GM19463 (cell line): ENCODE measurements at regions not wholly inside any gene's neighbourhood (a gene's known extent, or its start where the extent isn't known, plus 50 kb on each side); places are given as distances from the start of the nearest gene placed in this dataset.
"Not testable (repeated sequence)": the region's sequence is repeated elsewhere in the genome, so short reads cannot be mapped to it uniquely, and the experiment has no call there.

Source experiments
- ATAC-seq: cut with Tn5 transposase; IDR thresholded peaks from one replicate; pipeline ENCODE4 v1.9.1; 2021; ENCODE audit warnings: mild to moderate bottlenecking, moderate library complexity; ENCODE audit not compliant: unreplicated experiment

DNA sequence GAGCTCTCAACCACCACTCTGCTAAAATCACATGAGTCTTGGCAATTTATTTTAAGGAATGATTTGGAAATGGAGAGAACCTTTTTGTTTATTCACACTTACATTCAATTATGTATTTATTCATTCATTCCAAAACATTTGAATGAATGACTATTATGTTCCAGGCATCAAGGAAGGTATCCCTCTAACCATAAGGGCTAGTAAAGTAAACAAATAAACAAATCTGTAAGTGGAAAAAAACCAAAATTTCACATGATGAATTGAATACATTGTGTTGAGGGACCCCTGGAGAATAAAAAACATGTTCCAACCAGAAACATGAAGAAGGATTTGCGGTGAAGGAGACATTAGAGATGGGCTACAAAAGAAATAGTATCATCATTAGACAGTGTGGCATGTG, 677.8 kb downstream of the TOX3 start:
- ATAC-seq: no peak

DNA sequence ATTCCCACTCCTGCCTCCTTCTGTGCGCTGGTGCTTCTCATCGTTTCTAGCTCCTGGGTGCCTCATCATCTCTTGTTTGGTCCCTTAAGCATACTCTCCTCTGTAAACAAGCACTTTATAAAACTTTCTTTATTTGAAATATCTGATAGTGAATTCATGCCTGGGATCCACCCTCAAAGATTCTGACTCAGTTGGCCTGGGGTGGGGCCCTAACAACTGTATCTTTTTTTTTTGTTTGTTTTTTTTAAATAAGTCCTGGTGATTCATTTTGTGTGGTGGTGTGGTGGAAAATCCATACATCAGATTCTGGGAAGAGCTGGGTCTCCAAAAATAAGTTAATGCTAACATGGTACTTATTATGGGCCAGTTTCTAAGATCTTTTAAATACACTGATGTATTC, 678.3 kb downstream of the TOX3 start:
- no peak for ATAC-seq

DNA sequence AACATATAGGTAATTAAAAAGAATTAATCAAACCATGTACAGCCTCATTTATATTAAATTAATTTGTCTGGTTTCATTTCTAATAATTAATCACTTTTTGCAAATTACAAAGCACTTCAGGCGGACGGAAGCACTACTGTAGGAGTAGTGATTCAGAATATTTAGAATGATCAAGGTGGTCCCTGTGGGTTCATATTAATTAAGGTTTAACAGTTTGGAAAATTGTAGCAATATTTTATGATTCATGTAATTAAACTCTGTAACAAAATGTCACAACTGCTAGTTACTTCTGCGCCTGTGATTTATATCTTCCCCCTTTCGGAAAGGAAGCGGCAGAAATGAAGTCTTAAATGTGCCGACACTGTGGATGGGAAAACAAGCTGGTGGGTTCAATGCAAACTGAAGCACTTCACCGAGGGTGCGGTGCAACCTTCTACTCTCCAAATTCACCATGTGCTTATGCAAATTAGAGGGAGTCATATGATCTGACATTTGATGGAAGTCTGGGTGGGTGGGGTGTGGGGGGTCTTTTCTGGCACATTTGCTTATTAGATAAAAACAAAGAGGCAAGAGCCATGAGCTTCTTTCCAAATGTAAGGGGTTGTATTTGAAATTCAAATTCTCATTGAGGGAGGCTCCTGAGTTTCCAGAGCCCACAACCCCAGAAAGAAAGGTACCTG, 679.4 kb downstream of the TOX3 start:
- no peak for ATAC-seq

DNA sequence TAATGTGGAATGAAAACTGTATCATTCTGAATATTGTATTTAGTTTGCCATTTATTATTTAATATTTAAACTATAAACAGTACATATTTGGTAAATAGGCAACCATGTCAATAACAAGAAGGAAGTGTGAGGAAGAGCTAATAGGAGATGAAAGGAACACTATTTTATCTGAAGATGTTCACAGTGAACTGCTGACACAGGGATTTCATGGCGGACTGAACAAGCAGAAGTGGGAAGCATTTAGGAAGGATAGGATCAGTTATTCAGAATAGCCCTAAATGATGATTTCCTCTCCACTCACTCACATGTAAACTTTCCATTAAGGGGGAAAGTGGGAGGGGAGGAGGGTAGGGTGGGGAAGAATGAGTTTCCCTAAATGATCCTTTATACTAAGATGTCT, 682.4 kb downstream of the TOX3 start:
- no peak for ATAC-seq

DNA sequence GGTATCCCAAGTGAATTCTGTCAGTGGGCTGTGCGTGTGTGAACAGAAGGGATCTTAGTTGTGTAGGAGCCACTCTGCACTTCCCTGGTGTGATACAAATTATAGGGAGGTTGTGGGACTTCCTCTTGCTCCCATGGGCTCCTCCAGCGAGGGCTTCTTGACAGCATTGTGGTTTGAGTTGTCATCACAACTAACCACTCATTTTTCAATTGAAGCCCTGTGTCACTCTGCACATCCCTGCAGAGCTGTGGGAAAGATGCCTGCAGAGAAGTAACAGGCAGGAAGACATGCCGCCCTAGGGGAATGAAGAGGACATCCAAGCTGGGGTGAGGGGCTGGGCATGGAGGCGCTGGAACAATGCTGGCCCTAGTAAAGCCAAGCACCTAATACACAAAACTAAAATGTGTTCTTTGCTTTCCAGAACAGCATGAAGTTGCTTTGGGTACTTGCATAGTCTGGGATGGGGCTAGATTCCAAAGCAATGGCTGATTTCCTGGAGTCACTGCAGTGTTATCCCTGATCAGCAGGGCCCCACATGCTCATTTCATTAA, 692.5 kb downstream of the TOX3 start:
- ATAC-seq: no peak

DNA sequence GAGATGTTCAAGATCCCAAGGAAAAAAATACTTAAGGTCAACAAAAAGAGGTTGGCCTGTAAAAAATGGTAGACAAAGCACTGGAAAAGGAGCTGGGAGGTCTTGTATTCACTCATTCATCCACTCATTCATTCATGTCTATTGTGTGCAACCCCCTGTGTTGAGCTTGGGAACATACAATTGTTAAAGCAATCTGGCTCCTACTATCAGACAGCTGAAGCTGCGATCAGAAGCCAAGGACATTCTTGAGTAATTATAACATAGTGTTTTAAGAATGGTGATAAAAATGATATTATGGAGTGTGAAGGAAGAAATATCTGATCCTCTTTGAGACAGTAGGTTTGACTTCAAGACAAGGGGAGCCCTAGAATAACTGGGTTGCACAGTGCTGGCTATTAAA, 693.4 kb downstream of the TOX3 start:
- ATAC-seq: no peak

DNA sequence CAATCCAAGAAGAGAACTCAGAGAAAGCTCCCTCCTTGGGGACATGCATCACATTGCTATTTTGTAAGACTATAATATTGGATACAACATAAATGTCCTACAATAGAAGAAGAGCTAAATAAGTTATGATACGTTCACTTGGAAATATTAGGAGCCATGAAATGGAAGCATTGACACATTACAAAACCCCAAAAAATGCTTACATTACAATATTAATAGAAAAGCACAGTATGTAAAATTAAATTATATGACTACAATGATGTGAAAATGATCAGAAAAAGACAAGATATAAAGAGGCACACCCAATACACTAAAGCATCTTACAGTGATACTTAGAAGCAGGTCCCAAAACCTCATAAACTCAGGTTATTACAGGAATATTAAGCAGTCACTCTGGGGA, 694.1 kb downstream of the TOX3 start:
- no peak for ATAC-seq

DNA sequence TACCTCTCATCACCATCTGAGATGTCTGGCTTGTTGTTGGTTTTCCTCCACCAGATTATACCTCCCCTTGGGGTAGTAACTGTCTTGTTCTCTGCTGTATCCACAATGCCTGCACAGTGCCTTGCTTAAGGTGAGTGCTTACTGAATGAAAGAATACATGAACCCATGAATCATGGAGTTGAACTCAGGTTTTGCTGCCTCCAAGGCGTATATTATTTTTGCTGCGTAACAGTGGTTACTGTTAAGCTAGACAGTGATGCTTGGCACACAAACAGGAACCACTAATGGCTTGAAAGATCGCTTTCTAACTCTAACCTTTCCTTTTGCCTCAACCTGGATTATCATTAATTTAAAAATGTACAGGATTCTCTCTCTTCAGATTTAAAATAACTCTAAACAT, 695.8 kb downstream of the TOX3 start:
- ATAC-seq: no peak

DNA sequence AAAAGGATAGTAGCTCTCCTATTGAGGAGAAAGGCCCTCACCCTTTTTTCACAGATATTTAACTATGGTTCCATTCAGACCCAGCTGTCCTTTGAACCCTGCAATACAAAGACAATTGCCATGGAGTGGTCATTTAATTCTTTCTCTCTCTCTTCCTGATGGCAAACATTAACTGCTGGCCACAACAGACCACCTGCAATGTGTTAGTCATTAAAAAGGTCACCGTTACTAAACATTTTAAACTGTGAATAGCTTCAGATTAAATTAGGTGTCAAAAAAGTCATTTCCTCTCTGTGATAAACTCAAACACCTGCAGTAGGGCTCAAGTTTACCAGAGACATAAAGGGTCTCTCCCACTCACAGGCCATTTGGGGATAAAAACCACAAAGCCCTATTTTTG, 697.2 kb downstream of the TOX3 start:
- no peak for ATAC-seq

DNA sequence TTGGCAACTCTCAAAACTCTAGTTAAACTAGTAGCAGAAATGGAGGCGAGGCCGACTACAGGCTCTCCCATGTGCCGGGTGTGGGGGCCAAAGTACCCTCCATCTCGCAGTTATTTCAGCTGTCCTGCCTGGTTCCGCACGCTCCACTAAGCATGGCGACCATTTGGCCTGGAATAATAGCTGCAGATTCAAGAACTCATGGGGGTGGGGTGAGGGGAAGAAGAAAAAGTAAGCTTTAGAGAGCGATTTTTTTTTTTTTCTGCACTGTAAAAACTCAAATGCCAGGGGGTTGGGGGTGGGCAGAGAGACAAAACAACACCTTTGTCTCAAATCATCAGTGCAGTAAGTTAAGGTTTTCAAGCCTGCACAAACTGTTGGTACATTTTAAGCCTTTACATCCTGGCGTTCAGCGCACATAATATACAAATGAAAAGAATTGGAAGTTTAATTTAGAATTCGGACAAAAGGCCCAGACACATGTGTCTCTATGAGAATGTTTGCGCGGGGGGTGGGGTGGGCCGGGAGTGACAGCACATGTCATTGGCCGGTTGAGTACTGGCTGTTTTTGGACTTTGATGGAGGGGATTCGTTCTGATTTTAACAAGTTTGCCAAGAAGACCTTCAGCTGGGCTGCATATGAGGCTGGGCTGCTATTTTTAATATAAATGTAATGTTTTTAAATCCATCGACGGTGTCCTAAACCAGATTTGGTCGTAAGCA, 694.7 kb upstream of the SALL1 start:
- ATAC-seq: no peak

DNA sequence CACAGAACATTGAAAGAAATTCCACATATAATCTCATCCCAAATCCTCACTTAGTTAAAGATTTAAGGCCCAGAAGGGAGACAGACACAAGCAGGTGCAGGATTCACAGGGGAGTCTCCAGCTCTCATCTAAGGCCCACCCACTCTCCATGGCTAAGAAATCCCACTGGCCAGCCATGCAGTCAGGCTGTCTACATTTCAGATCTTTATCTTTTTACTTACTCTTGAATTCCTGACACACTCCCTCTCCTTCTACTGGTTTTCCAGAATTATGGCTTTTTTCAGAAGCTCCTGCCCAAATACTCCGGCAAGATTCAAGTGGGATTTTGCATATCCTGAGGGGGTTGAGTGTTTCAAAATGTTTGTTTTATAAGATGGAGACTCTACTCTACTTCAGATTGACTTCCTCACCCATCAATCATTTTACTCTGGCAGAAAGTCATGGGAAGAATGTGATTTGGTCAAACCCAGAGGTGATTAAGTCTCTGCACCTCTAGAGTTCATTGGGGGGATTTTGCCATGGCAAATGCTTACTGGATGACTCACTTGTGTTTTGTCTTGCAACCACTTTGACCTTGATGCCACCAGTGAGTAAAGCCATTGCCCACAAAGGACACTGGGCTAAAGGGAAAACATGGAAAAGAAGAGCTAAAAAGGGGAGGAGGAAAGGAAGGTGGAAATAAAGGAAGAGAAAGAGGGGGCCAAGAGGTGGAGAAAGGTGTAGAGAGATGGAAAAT, 688.8 kb upstream of the SALL1 start:
- ATAC-seq: no peak

DNA sequence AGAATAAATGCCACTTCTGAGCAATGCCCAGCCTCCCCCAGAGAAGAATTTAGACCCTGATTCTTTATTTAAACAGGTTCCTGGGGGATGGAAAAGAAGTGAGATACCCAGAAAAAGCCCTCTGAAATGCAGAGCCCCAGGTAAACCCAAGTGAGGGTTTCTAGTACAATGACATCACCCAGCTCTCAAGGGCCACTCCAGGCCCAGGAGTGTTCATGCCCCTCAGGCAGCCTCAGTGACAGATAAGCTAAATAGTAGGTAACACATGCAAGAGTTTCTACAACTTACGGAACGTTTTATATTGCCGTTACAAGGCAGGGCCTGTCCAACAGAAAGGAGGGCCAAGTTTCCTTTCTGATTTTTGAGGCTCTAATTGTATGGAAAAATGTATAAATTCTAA, 683.7 kb upstream of the SALL1 start:
- no peak for ATAC-seq

DNA sequence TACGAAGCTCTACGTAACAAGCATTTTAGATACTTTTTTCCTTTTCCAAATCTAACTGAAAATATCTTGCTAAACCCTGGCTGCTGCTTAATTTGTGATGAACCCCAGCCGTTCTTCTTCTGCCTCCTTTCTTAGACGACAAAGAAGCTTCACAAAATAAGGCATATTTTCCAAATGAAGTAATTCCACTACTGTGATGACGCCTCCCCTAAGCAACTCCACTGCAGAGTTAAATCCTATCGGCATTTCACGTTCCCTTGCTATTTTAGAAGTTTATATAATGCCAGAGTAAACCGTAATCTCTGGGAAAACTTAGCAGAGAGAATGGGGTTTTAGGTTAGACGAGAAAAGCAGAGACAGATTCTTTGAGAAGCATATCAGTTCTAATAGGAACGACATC, 683.1 kb upstream of the SALL1 start:
- ATAC-seq: no peak

DNA sequence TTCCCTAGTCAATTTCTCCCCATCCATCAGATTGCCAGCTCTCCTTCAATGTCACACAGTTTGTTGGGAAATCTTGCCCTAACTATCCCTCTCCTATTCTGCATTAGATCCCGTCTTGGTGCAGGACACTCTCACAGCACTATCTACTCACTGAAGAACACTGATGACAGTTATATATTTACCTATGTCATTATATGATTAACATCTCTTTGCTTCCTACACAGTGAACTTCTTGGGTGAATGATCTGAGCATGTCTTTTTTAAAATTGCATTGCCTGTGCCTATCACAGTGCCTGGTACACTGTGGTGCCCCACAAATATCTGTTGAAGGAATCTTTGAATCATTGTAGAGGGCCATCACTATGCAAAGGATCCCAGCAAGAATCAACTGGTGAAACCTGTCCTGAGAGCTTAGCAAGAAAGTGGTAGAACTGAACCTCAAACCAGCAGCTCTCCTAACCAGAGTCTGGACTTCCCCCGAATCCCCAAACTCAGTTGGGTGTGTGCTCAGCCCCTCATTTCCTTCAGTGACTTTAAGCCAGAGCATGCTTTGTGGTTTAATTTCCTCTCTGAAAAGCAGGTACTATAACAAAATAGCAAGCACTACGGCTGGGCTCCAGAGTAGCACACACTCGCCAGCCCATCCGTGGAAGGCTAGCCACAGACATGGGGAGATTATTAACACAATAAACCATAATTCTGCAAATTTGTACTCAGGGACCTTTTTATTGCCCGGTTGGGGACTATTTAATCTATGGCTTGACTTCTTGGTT, 680.7 kb upstream of the SALL1 start:
- peak; percentile 63 for ATAC-seq

DNA sequence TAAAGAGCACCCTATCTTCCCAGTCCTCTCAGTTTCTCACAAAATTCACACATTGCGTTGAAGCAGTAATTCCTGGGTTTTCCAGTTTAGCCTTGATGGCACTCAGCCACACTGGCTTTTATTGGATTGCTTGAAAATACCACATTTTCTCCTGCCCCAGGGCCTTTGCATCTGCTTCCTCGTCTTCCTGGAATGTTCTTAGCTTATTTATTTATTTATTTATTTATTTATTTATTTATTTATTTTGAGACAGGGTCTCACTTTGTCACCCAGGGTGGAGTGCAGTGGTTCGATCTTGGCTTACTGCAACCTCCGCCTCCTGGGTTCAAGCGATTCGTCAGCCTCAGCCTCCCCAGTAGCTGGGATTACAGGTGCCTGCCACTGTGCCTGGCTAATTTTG, 680.0 kb upstream of the SALL1 start:
- ATAC-seq: not testable (repeated sequence)

DNA sequence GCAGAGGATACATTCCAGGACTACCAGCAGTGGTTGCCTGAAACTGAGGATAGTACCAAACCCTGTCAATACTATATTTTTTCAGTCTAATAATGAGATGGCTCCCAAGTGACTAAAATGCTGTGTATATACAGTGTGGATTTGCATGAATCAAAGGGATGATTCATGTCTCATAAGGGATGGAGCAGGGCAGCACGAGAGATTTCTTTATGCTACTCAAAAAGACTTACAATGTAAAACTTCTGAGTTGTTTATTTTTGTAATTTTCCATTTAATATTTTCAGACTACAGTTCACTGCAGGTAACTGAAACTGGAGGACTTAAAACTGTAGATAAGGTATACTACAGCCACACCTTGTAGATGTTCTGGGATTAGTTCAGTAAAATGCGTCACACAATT, 674.7 kb upstream of the SALL1 start:
- no peak for ATAC-seq

DNA sequence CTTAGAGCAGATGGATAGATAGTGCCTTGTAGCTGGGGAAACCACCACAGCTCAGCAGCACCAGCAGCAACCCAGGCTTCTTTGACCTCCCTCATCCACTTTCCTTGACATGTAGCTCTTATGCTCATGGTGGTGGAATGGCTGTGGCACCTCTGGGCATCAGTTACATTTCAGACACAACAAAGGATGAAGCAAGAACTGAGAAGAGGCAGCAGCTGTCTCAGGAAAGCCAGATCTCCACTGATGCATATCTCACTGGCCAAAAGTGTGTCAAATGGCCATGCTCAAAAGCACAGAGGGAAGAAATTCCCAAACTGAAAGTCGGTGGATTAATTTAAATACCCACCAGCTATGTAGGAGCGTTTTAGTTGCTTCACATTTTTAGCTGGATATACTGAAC, 671.4 kb upstream of the SALL1 start:
- no peak for ATAC-seq

DNA sequence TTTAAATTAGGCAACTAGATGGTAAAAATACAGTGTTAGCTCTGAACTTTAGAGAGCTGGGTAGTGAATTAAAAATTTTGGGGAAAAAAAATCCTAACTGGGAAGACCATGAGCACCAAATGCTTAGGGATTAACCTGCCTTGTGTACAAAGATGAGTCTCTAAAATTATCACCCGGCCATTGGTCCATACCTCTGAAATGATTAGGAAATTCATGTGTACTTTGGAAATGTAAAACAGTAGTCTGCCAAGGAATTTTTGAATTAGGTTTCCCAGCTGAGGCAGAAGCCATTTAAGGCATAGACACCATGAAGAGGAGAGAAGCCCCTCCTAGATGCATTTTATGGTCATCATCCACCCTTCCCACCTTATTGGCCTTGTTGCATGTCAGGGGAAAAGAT, 670.5 kb upstream of the SALL1 start:
- no peak for ATAC-seq

DNA sequence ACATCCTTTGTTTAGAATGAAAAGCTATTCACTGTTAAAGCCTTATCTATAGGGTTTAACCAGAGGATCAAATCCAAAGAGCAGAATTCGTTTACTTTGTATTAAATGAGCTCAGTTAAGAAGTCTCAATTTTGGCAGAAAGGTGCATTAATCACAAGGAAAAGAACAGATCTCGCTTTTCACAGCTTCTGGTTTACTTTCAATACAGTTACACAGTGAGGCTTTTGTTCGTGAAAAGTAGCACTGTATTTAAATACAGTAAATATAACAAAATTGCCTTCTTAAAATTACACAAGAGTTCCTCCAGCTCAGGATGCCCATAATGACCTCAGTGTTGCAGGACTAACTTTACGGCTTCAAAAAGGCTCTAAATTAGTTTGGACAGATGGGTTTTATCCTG, 669.1 kb upstream of the SALL1 start:
- ATAC-seq: no peak

DNA sequence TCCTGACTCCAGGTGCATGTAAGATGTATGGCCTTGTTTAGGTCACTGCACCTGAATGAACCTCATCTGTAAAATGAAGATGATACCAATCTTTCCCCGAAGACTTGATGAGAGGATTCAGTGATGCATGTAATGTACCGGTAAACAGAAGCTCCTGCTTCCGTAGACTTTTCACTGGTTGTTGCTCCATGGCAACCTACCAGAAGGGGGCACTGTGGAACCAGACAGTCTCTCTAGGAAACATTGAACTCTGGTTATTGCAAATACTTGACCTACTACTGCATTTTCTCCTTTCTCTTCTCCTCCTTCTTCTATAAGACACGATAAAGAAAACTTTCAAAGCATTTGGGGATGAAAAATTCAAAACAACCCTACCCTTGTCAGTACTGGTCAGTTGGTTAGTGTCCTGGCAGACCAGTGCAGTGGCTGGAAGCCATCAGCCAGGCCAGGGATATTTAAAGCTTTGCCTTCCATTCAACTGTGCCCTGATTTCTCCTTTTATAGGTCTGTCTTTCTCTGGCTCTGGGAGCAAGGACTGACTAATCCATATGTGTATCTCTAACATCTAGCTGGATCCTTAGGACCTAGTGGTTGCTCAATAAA, 667.4 kb upstream of the SALL1 start:
- ATAC-seq: no peak

DNA sequence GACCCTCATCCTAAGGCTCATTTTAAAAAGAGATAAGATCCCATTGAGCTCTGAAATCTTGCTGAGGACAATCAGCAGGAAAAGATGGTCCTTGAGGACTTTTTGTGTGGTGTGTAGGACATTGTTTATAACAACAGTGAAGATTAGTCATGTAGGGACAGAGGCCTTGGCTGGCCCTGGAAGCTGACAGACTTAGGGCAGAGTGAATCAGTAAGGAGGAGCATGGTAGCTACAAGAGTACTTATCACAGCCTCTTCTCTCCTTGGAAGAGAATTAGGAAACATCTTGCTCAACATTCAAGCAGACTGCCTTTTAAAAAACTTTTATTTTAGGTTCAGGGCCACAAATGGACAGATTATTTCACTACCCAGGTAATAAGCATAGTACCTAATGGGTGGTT, 665.9 kb upstream of the SALL1 start:
- ATAC-seq: no peak
